SK-N-SH treated with all-trans-retinoic acid at 6 μM for 48 hours (cell line): ENCODE measurements at regions not wholly inside any gene's neighbourhood (a gene's known extent, or its start where the extent isn't known, plus 50 kb on each side); places are given as distances from the start of the nearest gene placed in this dataset.
"Not testable (repeated sequence)": the region's sequence is repeated elsewhere in the genome, so short reads cannot be mapped to it uniquely, and the experiment has no call there.

ENCODE experiments used
- ATAC-seq: fragments of 200-7000 bp; cut with Tn5 transposase; 3 replicates; pipeline ENCODE4 v1.9.1; 2020; ENCODE audit warnings: mild to moderate bottlenecking, moderate library complexity
- ARNTL ChIP-seq: fragments of 450-650 bp; formaldehyde crosslinking; IDR thresholded peaks from 2 replicates; pipeline ENCODE4 v1.5.0; 2020; ENCODE audit warnings: low read depth, mild to moderate bottlenecking, moderate library complexity, borderline replicate concordance
- BACH2 ChIP-seq: fragments of 250-450 bp; sonication (Bioruptor Pico); IDR thresholded peaks from 2 replicates; pipeline ENCODE4 v1.9.0; 2021; ENCODE audit warnings: mild to moderate bottlenecking, borderline replicate concordance
- ESRRG ChIP-seq: fragments of 250-450 bp; sonication (Bioruptor Pico); IDR thresholded peaks from 2 replicates; pipeline ENCODE4 v1.6.1; 2021; ENCODE audit warnings: mild to moderate bottlenecking
- GLIS3 ChIP-seq: fragments of 250-450 bp; sonication (Bioruptor Pico); IDR thresholded peaks from 2 replicates; pipeline ENCODE4 v1.5.0; 2020; ENCODE audit warnings: mild to moderate bottlenecking, moderate library complexity
- ISL1 ChIP-seq: fragments of 250-450 bp; sonication (Bioruptor Pico); IDR thresholded peaks from 2 replicates; pipeline ENCODE4 v2.1.2; 2022; ENCODE audit warnings: mild to moderate bottlenecking, moderate library complexity
- OSR1 ChIP-seq: fragments of 250-450 bp; sonication (Bioruptor Pico); IDR thresholded peaks from 2 replicates; pipeline ENCODE4 v1.8.0; 2022; ENCODE audit warnings: moderate library complexity, mild to moderate bottlenecking, inconsistent platforms
- PPARA ChIP-seq: fragments of 250-450 bp; sonication (Bioruptor Pico); IDR thresholded peaks from 2 replicates; pipeline ENCODE4 v1.5.0; 2020; ENCODE audit warnings: mild to moderate bottlenecking, borderline replicate concordance
- RARB ChIP-seq: fragments of 250-450 bp; sonication (Bioruptor Pico); IDR thresholded peaks from 2 replicates; pipeline ENCODE4 v1.8.0; 2021; ENCODE audit warnings: mild to moderate bottlenecking, moderate library complexity
- SNAI2 ChIP-seq: fragments of 250-450 bp; sonication (Bioruptor Pico); IDR thresholded peaks from 2 replicates; pipeline ENCODE4 v1.5.0; 2020; ENCODE audit warnings: mild to moderate bottlenecking, moderate library complexity
- TCF4 ChIP-seq: fragments of 250-450 bp; sonication (Bioruptor Pico); IDR thresholded peaks from 2 replicates; pipeline ENCODE4 v1.8.0; 2021; ENCODE audit warnings: mild to moderate bottlenecking, moderate library complexity, borderline replicate concordance
- ZC3H10 ChIP-seq: fragments of 250-450 bp; sonication (Bioruptor Pico); IDR thresholded peaks from 2 replicates; pipeline ENCODE4 v1.5.1; 2021; ENCODE audit warnings: mild to moderate bottlenecking, moderate library complexity
- ZFP3 ChIP-seq: fragments of 250-450 bp; sonication (Bioruptor Pico); IDR thresholded peaks from 2 replicates; pipeline ENCODE4 v1.5.0; 2020; ENCODE audit warnings: mild to moderate bottlenecking, moderate library complexity
- ZNF565 ChIP-seq: fragments of 450-650 bp; formaldehyde crosslinking; conservative IDR thresholded peaks from 2 replicates; pipeline ENCODE4 v1.5.0; 2020; ENCODE audit warnings: low read depth, mild to moderate bottlenecking, moderate library complexity
- ZNF70 ChIP-seq: fragments of 450-650 bp; formaldehyde crosslinking; IDR thresholded peaks from 2 replicates; pipeline ENCODE4 v1.5.0; 2020; ENCODE audit warnings: mild to moderate bottlenecking, moderate library complexity
- TF ChIP-seq, protein P1 (sequence below): fragments of 250-450 bp; sonication (Bioruptor Pico); IDR thresholded peaks from 2 replicates; pipeline ENCODE4 v1.5.1; 2020; ENCODE audit warnings: low read depth, mild to moderate bottlenecking, moderate library complexity
- TF ChIP-seq, protein P2 (sequence below): fragments of 250-450 bp; sonication (Bioruptor Pico); IDR thresholded peaks from 2 replicates; pipeline ENCODE4 v1.8.0; 2020; ENCODE audit warnings: mild to moderate bottlenecking, moderate library complexity, borderline replicate concordance
- TF ChIP-seq, protein P3 (sequence below): fragments of 250-450 bp; sonication (Bioruptor Pico); IDR thresholded peaks from 2 replicates; pipeline ENCODE4 v1.5.0; 2020; ENCODE audit warnings: mild to moderate bottlenecking, moderate library complexity

GRCh38 chr7:65809982-65810288 lies 62.9 kb upstream of the VKORC1L1 start:
- TF ChIP-seq ZC3H10 = no peak
- no peak for TF ChIP-seq ISL1 (CRISPR knock-in tag)
- TF ChIP-seq TCF4 = no peak
- no peak for TF ChIP-seq ZNF70 (CRISPR knock-in tag)
- TF ChIP-seq GLIS3 (CRISPR knock-in tag) = no peak
- TF ChIP-seq ARNTL (CRISPR knock-in tag) = no peak
- TF ChIP-seq BACH2 (CRISPR knock-in tag) = no peak
- TF ChIP-seq ZNF565 (CRISPR knock-in tag) = no peak
- TF ChIP-seq, protein P1, sequence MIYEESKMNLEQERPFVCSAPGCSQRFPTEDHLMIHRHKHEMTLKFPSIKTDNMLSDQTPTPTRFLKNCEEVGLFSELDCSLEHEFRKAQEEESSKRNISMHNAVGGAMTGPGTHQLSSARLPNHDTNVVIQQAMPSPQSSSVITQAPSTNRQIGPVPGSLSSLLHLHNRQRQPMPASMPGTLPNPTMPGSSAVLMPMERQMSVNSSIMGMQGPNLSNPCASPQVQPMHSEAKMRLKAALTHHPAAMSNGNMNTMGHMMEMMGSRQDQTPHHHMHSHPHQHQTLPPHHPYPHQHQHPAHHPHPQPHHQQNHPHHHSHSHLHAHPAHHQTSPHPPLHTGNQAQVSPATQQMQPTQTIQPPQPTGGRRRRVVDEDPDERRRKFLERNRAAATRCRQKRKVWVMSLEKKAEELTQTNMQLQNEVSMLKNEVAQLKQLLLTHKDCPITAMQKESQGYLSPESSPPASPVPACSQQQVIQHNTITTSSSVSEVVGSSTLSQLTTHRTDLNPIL (CRISPR knock-in tag) = no peak
- no peak for TF ChIP-seq SNAI2
- TF ChIP-seq, protein P2, sequence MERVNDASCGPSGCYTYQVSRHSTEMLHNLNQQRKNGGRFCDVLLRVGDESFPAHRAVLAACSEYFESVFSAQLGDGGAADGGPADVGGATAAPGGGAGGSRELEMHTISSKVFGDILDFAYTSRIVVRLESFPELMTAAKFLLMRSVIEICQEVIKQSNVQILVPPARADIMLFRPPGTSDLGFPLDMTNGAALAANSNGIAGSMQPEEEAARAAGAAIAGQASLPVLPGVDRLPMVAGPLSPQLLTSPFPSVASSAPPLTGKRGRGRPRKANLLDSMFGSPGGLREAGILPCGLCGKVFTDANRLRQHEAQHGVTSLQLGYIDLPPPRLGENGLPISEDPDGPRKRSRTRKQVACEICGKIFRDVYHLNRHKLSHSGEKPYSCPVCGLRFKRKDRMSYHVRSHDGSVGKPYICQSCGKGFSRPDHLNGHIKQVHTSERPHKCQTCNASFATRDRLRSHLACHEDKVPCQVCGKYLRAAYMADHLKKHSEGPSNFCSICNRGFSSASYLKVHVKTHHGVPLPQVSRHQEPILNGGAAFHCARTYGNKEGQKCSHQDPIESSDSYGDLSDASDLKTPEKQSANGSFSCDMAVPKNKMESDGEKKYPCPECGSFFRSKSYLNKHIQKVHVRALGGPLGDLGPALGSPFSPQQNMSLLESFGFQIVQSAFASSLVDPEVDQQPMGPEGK (CRISPR knock-in tag) = no peak
- no peak for TF ChIP-seq ZFP3 (CRISPR knock-in tag)
- TF ChIP-seq, protein P3, sequence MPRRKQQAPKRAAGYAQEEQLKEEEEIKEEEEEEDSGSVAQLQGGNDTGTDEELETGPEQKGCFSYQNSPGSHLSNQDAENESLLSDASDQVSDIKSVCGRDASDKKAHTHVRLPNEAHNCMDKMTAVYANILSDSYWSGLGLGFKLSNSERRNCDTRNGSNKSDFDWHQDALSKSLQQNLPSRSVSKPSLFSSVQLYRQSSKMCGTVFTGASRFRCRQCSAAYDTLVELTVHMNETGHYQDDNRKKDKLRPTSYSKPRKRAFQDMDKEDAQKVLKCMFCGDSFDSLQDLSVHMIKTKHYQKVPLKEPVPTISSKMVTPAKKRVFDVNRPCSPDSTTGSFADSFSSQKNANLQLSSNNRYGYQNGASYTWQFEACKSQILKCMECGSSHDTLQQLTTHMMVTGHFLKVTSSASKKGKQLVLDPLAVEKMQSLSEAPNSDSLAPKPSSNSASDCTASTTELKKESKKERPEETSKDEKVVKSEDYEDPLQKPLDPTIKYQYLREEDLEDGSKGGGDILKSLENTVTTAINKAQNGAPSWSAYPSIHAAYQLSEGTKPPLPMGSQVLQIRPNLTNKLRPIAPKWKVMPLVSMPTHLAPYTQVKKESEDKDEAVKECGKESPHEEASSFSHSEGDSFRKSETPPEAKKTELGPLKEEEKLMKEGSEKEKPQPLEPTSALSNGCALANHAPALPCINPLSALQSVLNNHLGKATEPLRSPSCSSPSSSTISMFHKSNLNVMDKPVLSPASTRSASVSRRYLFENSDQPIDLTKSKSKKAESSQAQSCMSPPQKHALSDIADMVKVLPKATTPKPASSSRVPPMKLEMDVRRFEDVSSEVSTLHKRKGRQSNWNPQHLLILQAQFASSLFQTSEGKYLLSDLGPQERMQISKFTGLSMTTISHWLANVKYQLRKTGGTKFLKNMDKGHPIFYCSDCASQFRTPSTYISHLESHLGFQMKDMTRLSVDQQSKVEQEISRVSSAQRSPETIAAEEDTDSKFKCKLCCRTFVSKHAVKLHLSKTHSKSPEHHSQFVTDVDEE (CRISPR knock-in tag) = no peak
- no peak for ATAC-seq

DNA sequence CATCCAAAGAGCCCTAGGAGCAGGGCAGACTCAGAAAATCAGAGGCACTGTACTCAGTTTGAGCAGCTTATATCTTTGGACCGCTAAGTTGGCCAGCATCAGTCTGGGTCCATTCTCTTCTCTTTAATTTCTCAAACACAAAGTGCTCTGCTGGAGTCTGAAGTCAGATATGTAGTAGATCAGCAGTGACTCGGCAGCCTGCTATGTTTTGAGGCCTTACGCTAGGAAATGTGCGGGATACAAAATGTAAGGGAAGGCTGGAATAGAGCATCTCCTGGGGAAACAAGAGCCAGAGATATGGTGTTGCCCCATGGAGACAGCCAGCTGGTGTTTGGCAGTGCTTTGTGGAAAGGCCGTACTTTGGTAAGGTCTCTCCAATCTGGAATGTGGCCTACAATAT lies 60.6 kb upstream of the VKORC1L1 start:
- TF ChIP-seq RARB (no peak), GLIS3 (CRISPR knock-in tag) (no peak), ESRRG (CRISPR knock-in tag) (no peak)
- no peak; the same call in 2 of the 3 replicates for ATAC-seq

- ATAC-seq = not testable (repeated sequence)
Observed at GRCh38 chr7:65814556-65815167, 58.2 kb upstream of the VKORC1L1 start.

DNA sequence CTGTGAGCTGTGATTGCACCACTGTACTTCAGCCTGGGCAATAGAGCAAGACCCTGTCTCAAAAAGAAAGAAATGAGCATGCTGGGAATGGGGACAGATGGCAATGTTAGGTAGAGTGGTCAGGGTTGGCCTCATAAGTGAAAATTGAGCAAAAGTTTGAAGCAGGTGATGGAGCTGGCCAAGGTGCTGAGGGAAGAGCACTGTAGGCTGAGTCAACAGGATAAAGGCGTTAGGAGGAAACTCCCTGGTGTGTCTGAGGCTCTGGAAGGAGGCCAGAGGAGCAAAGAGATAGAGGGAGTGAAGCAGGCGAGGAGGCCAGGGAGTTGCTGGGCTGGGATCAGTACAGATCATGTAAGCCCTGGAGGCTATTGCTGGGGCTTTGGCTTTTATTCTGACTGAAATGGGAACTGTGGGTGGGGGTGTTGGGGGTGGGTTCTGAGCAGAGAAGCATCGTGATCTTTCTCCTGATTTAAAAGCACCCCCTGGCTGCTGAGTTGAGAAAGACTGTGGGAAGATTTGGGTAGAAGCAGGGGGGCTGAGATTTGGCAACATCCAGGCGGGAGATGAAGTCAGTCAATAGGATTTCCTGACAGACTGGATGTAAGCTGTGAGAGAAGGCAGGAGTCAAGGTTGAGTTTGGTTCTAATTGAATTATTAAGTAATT lies 52.5 kb upstream of the VKORC1L1 start:
- no peak for ATAC-seq

More for the DNA sequence above, 52.5 kb upstream of the VKORC1L1 start:
- TF ChIP-seq OSR1 (CRISPR knock-in tag) = no peak
- TF ChIP-seq BACH2 (CRISPR knock-in tag) = no peak
- no peak for TF ChIP-seq RARB
- TF ChIP-seq, protein P1 (CRISPR knock-in tag) = no peak
- no peak for TF ChIP-seq PPARA (CRISPR knock-in tag)
- TF ChIP-seq TCF4 = no peak
- TF ChIP-seq ZC3H10 = no peak
- TF ChIP-seq ESRRG (CRISPR knock-in tag) = no peak
- TF ChIP-seq GLIS3 (CRISPR knock-in tag) = no peak
- TF ChIP-seq SNAI2 = no peak
